Gastrocnemius medialis (tissue), 4 donors: ENCODE measurements at regions not wholly inside any gene's neighbourhood (a gene's known extent, or its start where the extent isn't known, plus 50 kb on each side); places are given as distances from the start of the nearest gene placed in this dataset.

Source experiments
- ATAC-seq, 2 donors: fragments of 150-250 bp; one replicate each; pipeline ENCODE4 v1.9.1; 2016
- DNase-seq, 2 donors: peaks; one replicate each; pipeline ENCODE4 v3.0.0-alpha.2; 2019
- H3K27ac ChIP-seq, 4 donors: fragments of 200-600 bp; sonication (generic); 1 replicate in 1 of 4; 2 replicates in 3 of 4; pipeline ENCODE4 v1.5.1; 2016 to 2018; ENCODE audit warnings: mild to moderate bottlenecking in 2 of 4, moderate library complexity in 1 of 4
- H3K27me3 ChIP-seq, 3 donors: fragments of 200-600 bp; sonication (generic) in 2 of 3; 1 replicate in 1 of 3; 2 replicates in 2 of 3; pipeline versions ENCODE4 v1.5.1 to v1.6.0; 2016 to 2019; ENCODE audit warnings: mild to moderate bottlenecking in 1 of 3, moderate library complexity in 1 of 3
- H3K36me3 ChIP-seq, 2 donors: fragments of 200-600 bp; sonication (generic) in 1 of 2; one replicate each; pipeline ENCODE4 v1.5.1; 2017 to 2018
- H3K4me1 ChIP-seq, 2 donors: fragments of 200-600 bp; sonication (generic) in 1 of 2; one replicate each; pipeline ENCODE4 v1.5.1; 2016 to 2017; ENCODE audit warnings: mild to moderate bottlenecking in 2 of 2
- H3K4me3 ChIP-seq, 4 donors: fragments of 200-600 bp; sonication (generic) in 3 of 4; 1 replicate in 1 of 4; 2 replicates in 3 of 4; pipeline ENCODE4 v1.5.1; 2016 to 2019; ENCODE audit warnings: mild to moderate bottlenecking in 2 of 4
- H3K9me3 ChIP-seq, 3 donors: fragments of 200-600 bp; sonication (generic) in 2 of 3; 1 replicate in 1 of 3; 2 replicates in 2 of 3; pipeline ENCODE4 v1.5.1; 2016 to 2019
- POLR2A ChIP-seq, 2 donors: fragments of 450-650 bp; IDR thresholded peaks; one replicate each; pipeline ENCODE4 v1.6.1; 2017; ENCODE audit warnings: antibody characterized with exemption in 2 of 2, mild to moderate bottlenecking in 2 of 2, moderate library complexity in 2 of 2
- in situ Hi-C, 4 donors: fragments of 200-750 bp; cut with MboI; loops; one replicate each; pipeline versions ENCODE4 v1.15.0 to v1.8.0; 2017; ENCODE audit warnings: low sequenced_read_pairs in 4 of 4
- intact Hi-C: fragments of 100-400 bp; cut with DNase I; formaldehyde crosslinking; loops from one replicate; pipeline ENCODE4 v1.15.1; 2023; ENCODE audit warnings: low total_unique reads
- TF ChIP-seq, protein P1 (sequence below), 5 experiments: fragments of 450-650 bp in 3 of 5; fragments of 200-600 bp in 2 of 5; sonication (generic) in 2 of 5; IDR thresholded peaks in 4 of 5; conservative IDR thresholded peaks in 1 of 5; 1 replicate in 4 of 5; 2 replicates in 1 of 5; pipeline ENCODE4 v1.5.1; 2016 to 2019; ENCODE audit warnings: antibody characterized with exemption in 5 of 5, mild to moderate bottlenecking in 3 of 5, moderate library complexity in 3 of 5

- Histone ChIP-seq H3K27ac (no peak overlapping the region), H3K4me3 (no peak overlapping the region), H3K27me3 (no peaks in the 10 kb centered on the region), H3K36me3 (no peaks in the 10 kb centered on the region), H3K4me1 (no peaks in the 10 kb centered on the region), H3K9me3 (no peaks in the 10 kb centered on the region)
- in situ Hi-C loops: no loop called here
- TF ChIP-seq POLR2A (IDR thresholded peaks at IDR 0.05): no peak
- TF ChIP-seq, protein P1, sequence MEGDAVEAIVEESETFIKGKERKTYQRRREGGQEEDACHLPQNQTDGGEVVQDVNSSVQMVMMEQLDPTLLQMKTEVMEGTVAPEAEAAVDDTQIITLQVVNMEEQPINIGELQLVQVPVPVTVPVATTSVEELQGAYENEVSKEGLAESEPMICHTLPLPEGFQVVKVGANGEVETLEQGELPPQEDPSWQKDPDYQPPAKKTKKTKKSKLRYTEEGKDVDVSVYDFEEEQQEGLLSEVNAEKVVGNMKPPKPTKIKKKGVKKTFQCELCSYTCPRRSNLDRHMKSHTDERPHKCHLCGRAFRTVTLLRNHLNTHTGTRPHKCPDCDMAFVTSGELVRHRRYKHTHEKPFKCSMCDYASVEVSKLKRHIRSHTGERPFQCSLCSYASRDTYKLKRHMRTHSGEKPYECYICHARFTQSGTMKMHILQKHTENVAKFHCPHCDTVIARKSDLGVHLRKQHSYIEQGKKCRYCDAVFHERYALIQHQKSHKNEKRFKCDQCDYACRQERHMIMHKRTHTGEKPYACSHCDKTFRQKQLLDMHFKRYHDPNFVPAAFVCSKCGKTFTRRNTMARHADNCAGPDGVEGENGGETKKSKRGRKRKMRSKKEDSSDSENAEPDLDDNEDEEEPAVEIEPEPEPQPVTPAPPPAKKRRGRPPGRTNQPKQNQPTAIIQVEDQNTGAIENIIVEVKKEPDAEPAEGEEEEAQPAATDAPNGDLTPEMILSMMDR (IDR thresholded peaks at IDR 0.05 in 4 of 5, conservative IDR thresholded peaks at IDR 0.05 in 1 of 5): no peak
- intact Hi-C loops: no loop called here
- no peak for ATAC-seq
- DNase-seq: no peak
Observed at GRCh38 chr14:26395726-26396125, 202.1 kb downstream of the NOVA1 start.

GRCh38 chr14:26394150-26394810, 203.6 kb downstream of the NOVA1 start:
- no peaks in the 10 kb centered on the region for H3K27me3 ChIP-seq
- intact Hi-C loops: no loop called here
- no peaks in the 10 kb centered on the region for H3K4me1 ChIP-seq
- H3K9me3 ChIP-seq: no peaks in the 10 kb centered on the region
- H3K4me3 ChIP-seq: no peak overlapping the region
- H3K27ac ChIP-seq: no peak overlapping the region
- TF ChIP-seq POLR2A (IDR thresholded peaks at IDR 0.05): no peak
- TF ChIP-seq, protein P1 (IDR thresholded peaks at IDR 0.05 in 4 of 5, conservative IDR thresholded peaks at IDR 0.05 in 1 of 5): no peak
- ATAC-seq (no peak), DNase-seq (no peak)
- in situ Hi-C loops: no loop called here
- no peaks in the 10 kb centered on the region for H3K36me3 ChIP-seq

DNA sequence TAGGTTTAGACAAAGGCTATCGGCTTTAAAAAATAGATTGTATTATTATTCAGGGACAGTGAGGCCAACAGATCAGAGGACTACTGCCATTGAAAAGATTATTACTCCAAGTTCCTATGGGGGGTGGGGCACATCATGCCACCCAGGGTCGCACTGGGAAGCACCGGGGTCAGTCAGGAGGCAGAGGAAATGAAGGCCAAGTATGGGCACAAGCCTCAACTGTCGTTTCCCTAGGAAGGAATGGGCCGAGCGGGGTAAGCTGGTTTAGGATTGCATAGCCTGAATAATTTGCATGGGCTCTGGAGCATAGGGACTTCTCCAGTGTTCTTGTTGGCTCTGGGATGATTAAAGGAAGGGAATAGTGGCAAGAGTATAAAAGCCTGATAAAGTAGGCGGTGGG, 205.3 kb downstream of the NOVA1 start:
- Histone ChIP-seq H3K4me1 (no peaks in the 10 kb centered on the region), H3K27me3 (no peaks in the 10 kb centered on the region), H3K27ac (no peak overlapping the region), H3K4me3 (no peak overlapping the region), H3K36me3 (no peaks in the 10 kb centered on the region), H3K9me3 (no peaks in the 10 kb centered on the region)
- no peak for DNase-seq
- no peak for ATAC-seq
- in situ Hi-C loops: no loop called here
- intact Hi-C loops: no loop called here
- TF ChIP-seq, protein P1 (IDR thresholded peaks at IDR 0.05 in 4 of 5, conservative IDR thresholded peaks at IDR 0.05 in 1 of 5): no peak
- TF ChIP-seq POLR2A (IDR thresholded peaks at IDR 0.05): no peak

DNA sequence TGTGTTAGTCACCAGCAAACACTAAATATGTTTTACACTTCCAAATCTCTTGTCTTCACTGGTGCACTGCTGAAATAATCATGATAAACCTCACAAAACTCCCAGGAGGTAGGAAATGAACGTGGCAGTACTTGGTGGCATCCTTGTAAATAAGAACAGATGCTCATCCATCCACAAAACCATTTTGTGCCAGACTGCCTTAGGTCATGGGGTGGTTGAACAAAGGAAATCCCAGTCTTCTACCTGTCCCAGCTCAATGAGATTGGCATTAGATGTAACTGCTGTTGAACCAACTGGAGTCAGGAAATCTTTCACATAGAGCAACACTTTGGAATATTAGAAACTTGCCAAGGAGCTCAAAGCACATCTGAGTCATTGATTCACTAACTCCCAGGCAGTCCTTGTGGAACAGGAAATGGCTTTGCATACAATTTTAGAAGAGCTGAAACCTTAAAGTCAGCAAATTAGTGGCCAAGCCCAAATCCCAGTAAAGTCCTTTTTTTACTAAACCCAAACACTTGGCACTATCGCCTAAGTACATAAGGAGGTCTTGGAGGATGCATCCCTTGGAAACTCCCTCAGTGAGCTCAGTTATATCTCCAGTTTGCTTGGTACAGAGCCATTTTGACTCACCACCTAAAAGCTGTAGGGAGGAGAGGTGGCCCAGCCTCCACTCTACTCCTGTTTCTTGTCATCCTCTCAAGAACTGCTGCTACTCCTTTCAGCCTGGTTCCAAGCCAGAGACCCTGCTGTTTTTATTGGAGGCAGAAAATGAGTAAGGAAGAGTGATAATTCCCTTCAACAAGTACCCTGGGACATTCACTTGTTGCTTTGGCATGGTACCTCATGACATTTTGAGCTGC, 208.0 kb downstream of the NOVA1 start:
- no peak overlapping the region for H3K27ac ChIP-seq
- no peak overlapping the region for H3K4me3 ChIP-seq
- ATAC-seq (no peak), DNase-seq (no peak)
- no peaks in the 10 kb centered on the region for H3K9me3 ChIP-seq
- in situ Hi-C loops: no loop called here
- no peak for TF ChIP-seq POLR2A (IDR thresholded peaks at IDR 0.05)
- TF ChIP-seq, protein P1 (IDR thresholded peaks at IDR 0.05 in 4 of 5, conservative IDR thresholded peaks at IDR 0.05 in 1 of 5): no peak
- no peaks in the 10 kb centered on the region for H3K27me3 ChIP-seq
- intact Hi-C loops: no loop called here
- no peaks in the 10 kb centered on the region for H3K4me1 ChIP-seq
- H3K36me3 ChIP-seq: no peaks in the 10 kb centered on the region
